NCI-H345 treated with DMSO at 0.1 percent for 48 hours (cell line): ENCODE measurements at regions not wholly inside any gene's neighbourhood (a gene's known extent, or its start where the extent isn't known, plus 50 kb on each side); places are given as distances from the start of the nearest gene placed in this dataset.

ENCODE experiments used
- DNase-seq: peaks from one replicate; lab custom pipeline; 2025; ENCODE audit not compliant: unreplicated experiment; lab: John Stamatoyannopoulos, UW

DNA sequence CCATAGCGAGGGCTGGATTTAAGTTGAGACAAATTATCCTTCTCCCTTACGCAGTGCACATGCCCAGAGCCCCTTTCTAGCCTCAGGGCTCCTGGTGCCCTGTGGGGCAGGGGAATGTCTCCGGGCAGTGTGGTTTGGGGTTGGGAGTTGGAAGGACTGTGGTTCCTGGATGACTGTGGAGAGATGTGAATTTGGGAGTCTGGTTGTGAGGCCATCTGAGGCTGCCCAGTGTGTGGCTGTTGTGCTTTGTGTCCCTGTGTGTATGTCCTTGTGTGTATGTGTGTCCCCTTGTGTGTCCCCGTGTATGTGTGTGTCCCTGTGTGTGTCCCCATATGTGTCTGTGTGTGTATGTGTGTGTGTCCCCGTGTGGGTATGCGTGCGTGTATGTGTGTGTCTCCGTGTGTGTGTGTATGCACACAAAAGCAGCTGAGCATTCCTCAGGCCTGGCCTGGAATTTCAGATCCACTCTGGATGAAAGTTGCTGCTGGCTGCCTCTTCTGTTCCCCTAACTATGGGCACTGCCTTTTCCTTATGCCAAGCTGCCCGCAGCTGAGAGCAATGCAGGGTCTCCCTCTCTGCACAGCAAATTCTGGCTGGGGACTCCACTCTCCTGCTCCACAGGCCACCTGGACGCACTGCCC lies 65.4 kb downstream of the UBIAD1 start:
- DNase-seq = no peak

DNA sequence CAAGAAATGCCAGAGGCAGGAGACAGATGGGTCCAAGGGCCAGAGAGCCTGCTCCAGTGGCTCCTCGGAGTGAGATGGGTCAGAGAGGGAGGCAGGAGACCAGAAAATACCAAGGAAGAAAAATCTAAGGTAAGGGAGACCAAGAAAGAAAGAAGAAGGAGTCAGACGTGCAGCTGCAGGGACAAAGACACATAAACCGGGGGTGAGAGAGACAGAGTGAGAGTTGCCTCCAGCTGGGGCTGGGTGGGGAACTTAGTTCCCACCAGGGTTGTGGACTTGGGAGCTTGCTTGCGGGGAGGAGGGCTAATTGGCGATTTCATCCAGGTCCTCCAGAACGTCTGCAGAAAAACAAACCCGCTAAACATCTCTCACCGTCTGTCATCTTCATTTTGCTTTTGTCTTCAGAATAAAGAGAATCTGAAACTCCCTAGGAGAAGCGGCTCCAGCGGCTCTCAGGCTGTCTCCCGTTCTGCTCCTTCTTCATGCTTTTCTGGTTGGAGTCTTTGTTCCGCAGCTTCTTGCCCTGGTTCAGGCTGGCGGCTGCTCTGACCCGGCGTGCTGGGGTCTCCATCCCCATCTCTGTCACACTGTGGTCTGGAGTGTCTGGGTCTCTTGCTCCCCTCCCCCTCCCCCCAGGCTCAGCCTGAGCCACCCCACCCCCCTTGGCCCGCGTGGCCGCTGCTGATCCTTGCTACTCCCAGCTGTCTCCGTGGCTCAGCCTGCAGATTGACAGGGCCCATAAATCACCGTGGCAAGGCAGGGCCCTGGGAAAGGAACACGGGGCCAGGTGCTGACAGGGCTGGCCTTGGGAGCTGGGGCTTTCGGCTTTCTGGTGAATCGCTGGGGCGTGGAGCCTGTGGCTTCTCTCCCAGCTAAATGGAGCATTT lies 66.6 kb downstream of the UBIAD1 start:
- DNase-seq = no peak

DNA sequence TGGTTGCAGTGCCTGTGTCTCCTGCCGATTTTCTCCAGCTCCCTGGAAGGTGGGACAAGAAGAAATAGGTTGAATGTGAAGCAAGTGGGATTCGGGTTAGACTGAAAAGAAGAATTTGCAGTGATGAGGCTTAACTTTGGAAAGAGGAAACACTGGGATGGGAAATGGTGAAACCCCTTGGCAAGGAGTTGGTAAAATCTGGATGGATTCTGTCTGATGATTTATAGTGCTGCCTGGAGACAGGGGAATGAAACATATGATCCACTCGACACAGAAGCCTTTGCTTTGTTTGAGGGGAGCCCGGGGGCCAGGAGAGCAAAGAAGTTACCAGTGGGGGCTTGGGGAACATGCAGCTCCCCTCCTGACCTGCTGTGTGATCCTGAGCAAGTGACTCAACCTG lies 67.2 kb downstream of the UBIAD1 start:
- no peak for DNase-seq

DNA sequence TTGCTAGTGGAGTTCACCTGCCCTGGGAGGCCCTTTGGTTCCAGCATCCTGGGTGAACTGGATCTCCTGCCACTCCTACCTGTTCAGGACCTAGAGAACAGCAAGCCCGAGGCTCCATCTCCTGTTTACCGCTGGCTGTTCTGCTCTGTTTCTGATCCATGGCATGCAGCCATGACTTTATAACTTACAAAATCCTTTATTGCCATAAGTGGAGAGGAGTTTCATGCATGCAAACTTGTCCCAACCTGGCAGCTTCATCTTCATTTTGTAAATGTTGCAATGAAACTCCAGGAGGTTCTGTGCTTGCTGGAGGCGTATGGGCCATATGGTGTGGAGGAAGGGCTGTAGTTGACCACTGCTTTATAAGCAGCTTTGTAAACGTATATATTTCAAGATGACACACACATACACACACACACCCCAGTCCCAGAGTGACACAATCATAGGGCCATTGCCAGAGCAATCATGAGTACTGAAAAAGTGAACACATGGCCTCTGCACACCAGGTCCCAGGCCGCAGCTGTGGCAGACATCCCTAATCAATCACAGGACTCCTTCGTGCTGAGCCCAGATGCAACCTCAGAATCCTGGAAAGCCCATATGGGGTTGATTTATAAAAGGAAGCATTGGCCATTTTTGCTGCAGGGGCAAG lies 69.0 kb downstream of the UBIAD1 start:
- no peak for DNase-seq

DNA sequence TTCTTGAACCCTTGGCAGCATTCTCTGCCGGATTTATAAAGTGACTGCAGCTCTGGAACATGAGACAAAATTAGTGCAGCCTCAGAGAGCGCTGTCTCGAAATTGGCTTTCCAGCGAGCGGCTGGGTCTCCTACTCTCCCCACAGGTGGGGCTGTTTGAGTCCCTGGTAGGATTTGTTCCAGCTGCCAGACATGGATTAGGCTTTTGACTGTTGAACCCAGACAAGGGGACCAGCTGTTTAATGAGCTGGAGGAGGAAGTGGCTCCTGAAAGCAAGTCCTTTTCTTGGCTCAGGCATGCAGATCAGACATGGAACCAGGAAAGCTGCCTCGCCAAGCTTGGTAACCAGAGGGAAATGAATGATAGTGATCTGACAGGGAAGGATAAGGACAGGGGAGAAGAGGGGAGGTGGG lies 69.6 kb downstream of the UBIAD1 start:
- no peak for DNase-seq

DNA sequence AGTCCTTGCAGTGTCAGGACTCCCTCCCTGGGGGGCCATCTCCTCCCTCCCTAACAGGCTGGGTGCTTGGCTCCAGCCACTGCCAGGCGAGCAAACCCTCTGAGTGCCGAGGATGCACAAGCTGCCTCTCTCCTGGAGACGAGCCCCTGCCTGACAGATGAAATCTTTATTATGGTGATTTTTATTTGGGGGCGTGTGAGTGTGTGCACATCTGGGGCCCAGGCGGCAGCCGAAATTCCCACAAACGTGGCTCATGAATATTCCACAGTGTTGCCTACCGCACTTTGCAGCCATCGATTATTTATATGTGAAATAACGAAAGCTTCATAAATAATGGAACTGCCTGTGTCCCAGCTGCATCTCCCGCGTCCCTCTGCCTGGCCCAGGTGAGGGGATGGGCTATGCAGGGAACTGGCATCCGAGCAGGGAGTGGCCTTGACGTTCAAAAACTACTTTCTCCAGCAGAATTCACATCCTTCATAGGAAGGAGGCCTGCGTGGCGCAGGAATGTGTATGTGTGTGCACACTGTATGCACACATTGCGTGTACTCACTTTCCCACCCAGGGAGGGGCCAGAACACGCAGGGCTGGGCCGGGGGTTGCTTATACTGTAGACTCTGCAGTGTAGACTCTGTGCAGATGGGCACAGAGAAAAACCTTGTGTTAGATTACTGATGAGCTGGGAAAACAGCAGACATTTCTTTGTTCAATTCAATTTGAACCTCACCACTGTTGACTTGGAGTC lies 73.1 kb downstream of the UBIAD1 start:
- no peak for DNase-seq

DNA sequence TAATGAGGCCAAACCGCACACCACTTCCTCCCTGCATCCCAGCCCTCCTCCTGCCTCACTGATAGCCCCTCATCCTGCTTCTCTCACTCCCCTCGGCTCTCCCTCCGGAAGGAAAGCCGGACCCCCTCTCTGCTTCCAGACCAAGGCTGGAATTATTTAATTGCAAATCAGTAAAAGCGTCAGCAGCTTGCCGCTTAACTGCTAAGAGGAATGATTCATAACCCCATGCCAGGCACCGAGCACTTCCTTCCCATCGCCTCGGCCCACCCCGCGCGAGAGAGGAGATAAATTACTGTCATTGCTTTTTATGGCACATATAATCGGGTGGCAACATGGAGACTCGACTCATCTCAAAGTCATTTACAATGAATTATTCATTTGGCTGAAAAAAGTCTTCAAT lies 77.3 kb downstream of the UBIAD1 start:
- DNase-seq = no peak

DNA sequence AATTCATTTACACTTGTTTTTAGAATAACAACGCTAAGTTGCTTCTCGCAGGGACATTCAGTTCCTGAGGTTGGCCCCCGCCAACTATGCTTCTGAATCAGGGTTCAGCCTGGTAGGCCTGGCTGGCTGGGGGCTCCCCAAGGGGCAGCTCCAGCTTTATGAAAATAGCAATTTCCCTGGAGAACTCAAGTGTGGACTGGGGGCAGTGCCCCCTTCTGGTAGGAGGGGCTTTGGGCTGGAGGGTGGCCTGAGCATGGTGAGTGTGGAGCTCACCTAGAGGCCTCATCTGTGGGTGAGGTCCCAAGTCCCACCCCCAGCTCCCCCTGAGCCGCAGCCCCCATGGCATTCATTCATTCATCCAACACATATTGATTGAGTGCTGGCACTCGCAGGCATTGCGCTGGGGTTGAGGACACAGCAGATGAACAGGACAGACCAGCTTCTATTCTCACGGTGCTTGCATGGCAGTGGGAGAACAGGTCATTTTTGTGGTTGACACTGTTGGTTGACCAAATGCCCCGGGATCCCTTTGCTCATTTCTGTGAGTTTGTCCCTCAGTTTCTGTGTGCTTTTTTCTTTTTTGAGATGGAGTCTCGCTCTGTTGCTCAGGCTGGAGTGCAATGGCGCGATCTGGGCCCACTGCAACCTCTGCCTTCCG lies 79.2 kb downstream of the UBIAD1 start:
- DNase-seq = no peak

DNA sequence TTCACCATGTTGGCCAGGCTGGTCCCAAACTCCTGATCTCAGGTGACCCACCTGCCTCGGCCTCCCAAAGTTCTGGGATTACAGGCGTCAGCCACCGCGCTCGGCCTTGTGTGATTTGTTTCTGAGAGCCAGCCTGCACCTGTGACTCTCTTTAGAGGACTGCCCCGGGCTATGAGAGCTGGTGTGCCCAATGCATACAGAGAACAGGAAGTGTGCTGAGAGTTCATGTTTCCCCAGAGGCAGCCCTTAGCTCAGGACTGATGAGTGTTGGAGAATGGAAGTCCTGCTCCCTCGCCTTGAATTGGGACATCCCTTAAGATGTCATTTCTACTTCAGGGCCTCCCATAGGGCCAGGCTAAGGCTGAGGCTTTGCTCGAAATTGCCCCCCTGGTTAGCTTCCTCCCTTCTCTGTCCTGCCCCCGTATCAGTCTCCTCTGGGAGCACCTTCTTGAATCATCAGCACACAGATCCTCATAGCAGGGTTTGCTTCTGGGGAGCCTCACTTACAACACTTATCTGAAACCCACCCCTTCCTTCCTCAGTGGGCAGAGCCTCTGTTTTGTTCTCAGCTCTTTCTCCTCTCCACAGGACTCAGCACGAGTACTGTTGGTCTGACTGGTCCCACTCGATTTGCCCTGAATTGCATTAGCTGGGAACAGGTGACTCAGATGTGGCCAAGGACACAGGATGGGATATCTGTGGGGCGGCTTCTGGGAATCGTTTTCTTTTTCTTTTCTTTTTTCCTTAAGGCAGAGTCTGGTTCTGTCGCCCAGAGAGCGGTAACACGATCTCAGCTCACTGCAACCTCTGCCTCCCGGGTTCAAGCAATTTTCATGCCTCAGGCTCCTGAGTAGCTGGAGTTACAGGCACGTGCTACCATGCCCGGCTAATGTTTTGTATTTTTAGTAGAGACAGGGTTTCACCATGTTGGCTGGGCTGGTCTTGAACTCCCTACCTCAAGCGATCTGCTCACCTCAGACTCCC lies 80.1 kb downstream of the UBIAD1 start:
- no peak for DNase-seq

DNA sequence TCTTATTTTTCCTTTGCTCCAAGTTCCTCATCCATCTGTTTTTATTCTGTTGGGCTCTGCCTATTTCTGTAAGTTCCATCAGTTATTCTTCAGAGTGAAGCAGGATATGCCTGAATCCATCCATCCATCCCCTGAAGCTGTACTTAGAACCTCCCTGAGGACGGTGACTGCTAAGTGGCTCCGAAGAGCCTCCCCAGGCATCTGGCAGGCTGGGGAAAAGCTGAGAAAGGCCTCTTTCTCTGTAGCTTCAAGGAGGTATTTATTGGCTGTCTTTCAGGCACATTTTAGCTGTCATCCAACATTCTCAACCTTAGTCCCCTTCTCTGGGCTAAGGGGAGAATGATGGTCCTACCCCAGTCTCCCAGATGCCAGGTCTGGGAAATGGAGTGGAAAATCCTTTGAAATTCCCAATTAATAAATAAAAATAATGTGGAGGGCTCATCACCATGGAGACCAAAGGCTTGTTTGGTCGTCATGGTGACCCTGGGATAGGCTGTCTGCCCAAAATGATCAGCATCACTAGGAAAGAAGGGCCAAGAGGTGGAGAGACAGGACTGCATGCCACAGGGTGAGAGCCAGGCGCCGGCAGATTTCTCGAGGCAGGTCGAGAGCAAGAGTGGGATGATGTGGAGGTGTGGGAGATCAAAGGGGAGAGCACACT lies 82.0 kb downstream of the UBIAD1 start:
- no peak for DNase-seq

DNA sequence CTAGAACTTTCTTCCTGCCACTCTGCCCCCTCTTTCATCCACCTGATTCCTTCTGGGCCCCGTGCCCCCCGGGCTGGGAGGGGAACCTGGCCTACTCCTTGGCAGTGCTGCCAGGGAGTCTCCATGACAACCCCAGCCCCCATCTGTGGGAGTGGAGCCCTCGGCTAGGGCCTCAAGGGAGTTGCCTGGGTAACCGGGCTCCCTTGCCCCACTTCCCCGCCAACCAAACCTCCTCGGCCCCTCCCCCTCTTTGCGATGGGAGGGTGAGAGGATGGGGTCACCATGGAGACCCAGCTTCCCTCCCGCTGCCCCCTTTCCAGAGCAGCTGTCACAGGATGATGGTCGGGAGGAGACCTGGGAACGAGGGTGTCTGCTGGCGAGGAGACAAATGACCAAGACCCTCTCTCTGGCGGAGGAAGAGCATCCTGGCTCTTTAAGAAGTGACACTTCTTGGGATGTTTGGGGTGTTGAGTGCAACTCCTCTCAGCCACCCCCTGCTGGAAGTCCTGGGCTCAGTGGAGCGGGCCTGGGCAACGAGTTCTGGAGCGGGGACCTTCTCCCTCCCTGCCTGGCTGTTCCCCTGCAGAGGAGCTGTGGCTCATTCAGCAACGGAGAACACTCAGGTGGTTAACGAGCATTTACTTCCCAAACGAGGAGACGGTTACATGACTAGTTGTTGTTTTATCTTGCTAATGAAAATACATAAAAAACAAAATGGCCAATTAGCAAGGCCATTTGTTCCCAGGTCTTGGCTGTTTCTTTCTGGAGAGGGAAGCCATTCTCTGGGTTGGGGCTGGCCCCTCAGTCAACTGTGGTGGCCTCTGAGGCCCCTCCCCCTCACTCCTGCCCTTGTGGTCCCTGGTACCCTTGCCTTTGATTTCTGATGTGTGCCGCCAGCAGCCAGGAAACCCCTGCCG lies 82.8 kb downstream of the UBIAD1 start:
- peak; percentile 62 for DNase-seq

DNA sequence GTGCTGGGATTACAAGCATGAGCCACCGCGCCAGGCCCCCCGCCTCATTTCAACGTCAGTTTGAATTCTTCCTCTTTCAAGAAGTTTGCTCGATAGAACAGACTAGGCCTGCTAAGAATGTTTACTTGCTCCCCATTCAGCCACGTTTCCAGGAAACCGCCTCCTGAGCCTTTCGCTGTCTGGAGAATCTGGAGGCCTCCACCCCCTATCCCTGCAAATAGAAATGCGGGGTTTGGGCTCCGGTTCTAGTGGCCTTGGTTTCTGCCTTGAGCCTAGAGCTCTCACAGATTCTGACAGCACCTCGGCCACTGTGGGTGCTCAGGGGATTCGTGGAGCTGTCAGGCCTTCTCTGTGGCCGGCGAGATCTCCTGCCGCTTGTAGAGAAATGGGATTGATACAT lies 84.3 kb downstream of the UBIAD1 start:
- no peak for DNase-seq

DNA sequence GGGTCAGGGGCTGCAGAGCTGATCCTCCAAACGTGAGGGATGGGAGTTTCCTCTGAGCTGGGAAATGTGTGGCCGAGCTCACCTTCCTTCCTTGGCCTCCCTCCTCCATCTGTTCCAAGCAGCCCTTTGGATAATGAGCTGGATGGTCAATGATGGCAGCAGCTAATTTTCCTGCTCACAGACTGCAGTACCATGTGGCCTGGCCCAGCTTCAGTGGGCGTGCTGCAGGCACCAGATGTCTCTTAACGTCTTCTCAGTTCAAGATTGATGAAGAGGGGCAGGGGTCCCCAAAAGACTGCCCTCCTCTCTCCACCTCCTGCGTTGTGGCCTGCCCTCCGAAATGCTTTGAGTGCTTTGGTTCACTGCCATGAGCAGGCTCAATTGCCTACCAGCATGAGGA lies 86.0 kb downstream of the UBIAD1 start:
- DNase-seq = no peak

DNA sequence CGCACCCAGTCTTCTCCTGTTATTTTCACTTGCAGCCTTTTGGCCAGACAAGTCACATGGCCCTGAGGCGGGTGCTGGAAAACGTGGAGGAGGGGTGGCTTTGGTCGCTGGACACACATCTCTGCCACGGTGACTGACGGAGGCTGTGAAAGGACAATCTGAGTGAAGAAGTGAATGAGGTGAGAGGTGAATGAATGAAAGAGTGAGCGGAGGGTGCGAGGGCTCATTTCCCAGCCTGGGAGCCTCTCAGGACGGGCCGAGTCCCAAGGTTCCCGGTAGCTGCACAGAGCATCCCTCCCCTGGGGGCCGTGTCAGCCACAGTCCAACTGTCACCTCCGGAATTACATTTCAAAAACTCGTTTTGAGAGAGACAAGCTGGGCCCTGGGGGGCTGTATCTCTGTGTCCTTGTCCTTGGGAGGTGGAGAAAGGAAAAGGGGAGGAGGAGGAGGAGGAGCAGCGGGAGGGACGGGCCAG lies 89.6 kb downstream of the UBIAD1 start:
- DNase-seq = no peak

DNA sequence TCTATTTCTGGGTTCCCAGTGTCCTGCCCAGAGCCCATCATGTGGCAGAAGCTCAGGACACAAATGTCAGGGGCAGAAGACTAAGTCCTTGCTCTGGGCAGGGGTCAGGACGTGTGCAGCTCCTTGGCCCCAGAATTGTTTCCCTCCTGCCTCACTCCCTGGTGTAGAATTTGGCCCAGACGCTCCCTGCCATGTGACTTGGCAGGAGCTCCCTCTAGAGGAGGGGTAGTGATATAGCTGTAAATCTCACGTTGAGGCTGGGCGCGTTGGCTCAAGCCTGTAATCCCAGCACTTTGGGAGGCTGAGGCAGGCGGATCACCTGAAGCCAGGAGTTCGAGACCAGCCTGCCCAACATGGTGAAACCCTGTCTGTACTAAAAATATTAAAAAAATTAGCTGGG lies 91.2 kb downstream of the UBIAD1 start:
- no peak for DNase-seq

DNA sequence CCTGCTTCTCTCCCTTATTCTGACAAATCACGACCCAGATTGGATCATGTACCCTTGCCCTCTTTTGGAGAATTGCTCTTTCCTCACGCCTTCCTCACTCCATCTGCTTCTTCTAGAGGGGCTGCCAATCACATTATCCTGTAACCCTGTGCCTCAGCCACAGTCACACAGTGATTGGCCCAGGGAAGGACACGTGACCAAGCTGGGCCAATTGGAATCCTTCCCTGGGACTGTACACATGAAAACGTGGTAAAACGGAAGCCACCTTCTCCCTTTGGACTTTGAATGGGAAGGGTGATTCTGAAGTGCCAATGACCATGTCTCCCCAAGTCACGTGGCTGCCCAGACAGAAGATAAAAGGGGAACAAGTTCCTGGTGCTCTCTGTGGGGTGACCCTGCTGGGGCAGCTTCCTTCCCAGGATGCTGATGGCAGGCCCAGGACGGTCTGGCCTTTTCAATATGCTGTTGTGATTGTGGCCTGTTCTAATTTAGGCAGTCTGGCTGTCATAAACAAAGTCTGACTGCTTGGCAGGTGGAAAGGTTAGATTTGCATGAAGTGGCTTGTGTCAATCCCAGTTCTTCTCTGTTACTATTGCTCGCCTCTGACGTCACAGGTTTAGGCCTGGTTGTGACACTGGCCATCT lies 92.9 kb downstream of the UBIAD1 start:
- DNase-seq = no peak
